ENCODE measurements at regions not wholly inside any gene's neighbourhood (a gene's known extent, or its start where the extent isn't known, plus 50 kb on each side); places are given as distances from the start of the nearest gene placed in this dataset.

DNA sequence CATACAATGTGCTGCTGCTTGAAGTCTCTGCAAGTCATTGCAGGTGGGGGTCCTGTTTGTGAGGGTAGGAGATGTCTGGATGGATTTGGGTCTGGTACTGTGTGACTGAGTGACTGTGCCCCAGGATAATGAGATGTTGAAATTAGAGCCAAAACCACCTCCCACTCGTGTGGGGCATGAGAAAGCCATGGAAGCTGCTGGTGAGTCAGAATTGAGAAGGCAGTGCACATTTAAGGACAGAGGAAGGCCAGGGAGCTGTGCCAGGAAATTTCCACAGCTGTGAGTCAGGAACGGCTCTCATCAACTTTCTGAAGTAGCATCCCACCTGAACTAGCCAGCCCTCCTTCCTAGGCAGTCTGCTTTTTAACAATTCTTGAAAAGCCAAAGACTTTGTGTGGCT, 229.8 kb downstream of the DRD1 start:
- H3K9me2 ChIP-seq (replicated peaks; ENCODE audit: low read depth, low read length), result no peaks in the 10 kb centered on the region
- H2AFZ ChIP-seq (ENCODE audit: low read length), result no peak overlapping the region
- H3K4me3 ChIP-seq (ENCODE audit: low read length, poor library complexity, severe bottlenecking), result no peak overlapping the region

GRCh38 chr5:175211956-175212756, 231.8 kb downstream of the DRD1 start:
- H3F3A ChIP-seq (ENCODE audit: low read depth), result no peaks in the 10 kb centered on the region
- no peaks in the 10 kb centered on the region for H3K36me3 ChIP-seq (ENCODE audit: insufficient read depth, low read length)
- H4K20me1 ChIP-seq (ENCODE audit: insufficient read depth, low read length, poor library complexity, severe bottlenecking), result no peaks in the 10 kb centered on the region
- H3K4me3 ChIP-seq (ENCODE audit: low read length, poor library complexity, severe bottlenecking), result no peak overlapping the region
- TF ChIP-seq EZH2phosphoT487 (IDR thresholded peaks at IDR 0.05; ENCODE audit: borderline replicate concordance) (no peak), CTCF (conservative IDR thresholded peaks at IDR 0.05; ENCODE audit: low read length) (no peak)
- no peaks in the 10 kb centered on the region for H3K79me2 ChIP-seq (ENCODE audit: insufficient read depth, low read length)
- H3K9me2 ChIP-seq (replicated peaks; ENCODE audit: low read depth, low read length), result no peaks in the 10 kb centered on the region
- no peak overlapping the region for H3K9ac ChIP-seq (ENCODE audit: low read depth, low read length, poor library complexity, severe bottlenecking)
- H3K27me3 ChIP-seq (ENCODE audit: insufficient read depth, low read length, poor library complexity, severe bottlenecking), result no peaks in the 10 kb centered on the region
- H3K4me1 ChIP-seq (ENCODE audit: insufficient read depth, low read length, poor library complexity, severe bottlenecking), result no peaks in the 10 kb centered on the region
- no peak overlapping the region for H3K4me2 ChIP-seq (ENCODE audit: low read depth, low read length, poor library complexity, severe bottlenecking)
- H2AFZ ChIP-seq (ENCODE audit: low read length), result no peak overlapping the region
- H3K9me3 ChIP-seq (ENCODE audit: insufficient read depth, low read depth, low read length), result no peaks in the 10 kb centered on the region

More for the DNA sequence above, 229.8 kb downstream of the DRD1 start:
- Histone ChIP-seq H3K36me3 (ENCODE audit: insufficient read depth, low read length) (no peaks in the 10 kb centered on the region), H3K4me2 (ENCODE audit: low read depth, low read length, poor library complexity, severe bottlenecking) (no peak overlapping the region), H3K27me3 (ENCODE audit: insufficient read depth, low read length, poor library complexity, severe bottlenecking) (no peaks in the 10 kb centered on the region), H4K20me1 (ENCODE audit: insufficient read depth, low read length, poor library complexity, severe bottlenecking) (no peaks in the 10 kb centered on the region), H3K79me2 (ENCODE audit: insufficient read depth, low read length) (no peaks in the 10 kb centered on the region), H3K9ac (ENCODE audit: low read depth, low read length, poor library complexity, severe bottlenecking) (no peak overlapping the region), H3K9me3 (ENCODE audit: insufficient read depth, low read depth, low read length) (no peaks in the 10 kb centered on the region), H3F3A (ENCODE audit: low read depth) (no peaks in the 10 kb centered on the region), H3K4me1 (ENCODE audit: insufficient read depth, low read length, poor library complexity, severe bottlenecking) (no peaks in the 10 kb centered on the region)
- no peak for TF ChIP-seq CTCF (conservative IDR thresholded peaks at IDR 0.05; ENCODE audit: low read length)
- TF ChIP-seq EZH2phosphoT487 (IDR thresholded peaks at IDR 0.05; ENCODE audit: borderline replicate concordance), result no peak

DNA sequence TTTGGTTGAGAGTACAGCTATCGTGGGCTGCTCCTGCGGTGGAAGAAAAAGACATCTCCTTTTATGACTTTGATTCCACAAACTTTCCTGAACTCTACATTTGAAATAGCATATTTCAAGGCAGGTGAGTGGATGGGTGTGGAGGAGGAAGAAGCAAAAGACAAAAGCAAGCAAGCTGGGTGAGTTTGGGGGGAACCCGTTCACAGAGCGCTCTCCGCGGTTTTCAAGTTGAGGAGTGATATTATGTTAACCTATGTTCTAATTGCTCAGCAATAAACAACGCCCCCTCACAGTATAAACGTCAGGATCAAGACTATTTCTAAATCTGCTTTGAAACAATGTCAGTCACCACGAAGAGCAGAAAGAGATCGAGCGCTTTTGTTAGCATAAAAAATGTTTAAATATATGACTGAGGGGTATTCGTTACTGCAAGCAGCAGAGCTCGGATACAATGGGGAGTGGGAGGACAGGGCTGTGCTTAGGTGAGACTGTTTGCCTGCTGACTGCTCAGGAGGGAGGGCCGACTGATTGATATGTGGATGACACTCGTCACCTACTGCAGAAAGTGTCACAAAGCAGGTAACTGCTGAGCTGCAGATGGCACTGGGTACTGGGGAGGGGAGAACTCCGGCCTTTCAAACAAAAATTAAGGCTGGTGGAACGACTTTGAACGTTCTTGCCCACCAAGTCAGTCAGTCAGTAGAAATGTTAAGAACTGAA, 236.5 kb downstream of the DRD1 start:
- H2AFZ ChIP-seq (ENCODE audit: low read length), result no peak overlapping the region
- no peaks in the 10 kb centered on the region for H3K4me1 ChIP-seq (ENCODE audit: insufficient read depth, low read length, poor library complexity, severe bottlenecking)
- H3K27me3 ChIP-seq (ENCODE audit: insufficient read depth, low read length, poor library complexity, severe bottlenecking), result no peaks in the 10 kb centered on the region
- H3K9ac ChIP-seq (ENCODE audit: low read depth, low read length, poor library complexity, severe bottlenecking), result no peak overlapping the region
- no peaks in the 10 kb centered on the region for H3K79me2 ChIP-seq (ENCODE audit: insufficient read depth, low read length)
- H3K4me2 ChIP-seq (ENCODE audit: low read depth, low read length, poor library complexity, severe bottlenecking), result no peak overlapping the region
- no peak for TF ChIP-seq EZH2phosphoT487 (IDR thresholded peaks at IDR 0.05; ENCODE audit: borderline replicate concordance)
- no peak for TF ChIP-seq CTCF (conservative IDR thresholded peaks at IDR 0.05; ENCODE audit: low read length)
- no peaks in the 10 kb centered on the region for H3K9me3 ChIP-seq (ENCODE audit: insufficient read depth, low read depth, low read length)
- no peaks in the 10 kb centered on the region for H3K36me3 ChIP-seq (ENCODE audit: insufficient read depth, low read length)
- no peaks in the 10 kb centered on the region for H4K20me1 ChIP-seq (ENCODE audit: insufficient read depth, low read length, poor library complexity, severe bottlenecking)
- no peaks in the 10 kb centered on the region for H3F3A ChIP-seq (ENCODE audit: low read depth)
- no peaks in the 10 kb centered on the region for H3K9me2 ChIP-seq (replicated peaks; ENCODE audit: low read depth, low read length)
- no peak overlapping the region for H3K4me3 ChIP-seq (ENCODE audit: low read length, poor library complexity, severe bottlenecking)
